GM23338 (cell line): ENCODE measurements at regions not wholly inside any gene's neighbourhood (a gene's known extent, or its start where the extent isn't known, plus 50 kb on each side); places are given as distances from the start of the nearest gene placed in this dataset.

Experiments
- CREB1 ChIP-seq: fragments of 250-450 bp; sonication (Bioruptor Pico); IDR thresholded peaks from 2 replicates; pipeline ENCODE4 v1.5.0; 2020; ENCODE audit warnings: low read depth, mild to moderate bottlenecking, moderate library complexity
- EZH2 ChIP-seq: fragments of 200-600 bp; sonication (generic); IDR thresholded peaks from one replicate; pipeline ENCODE4 v1.8.0; 2017; ENCODE audit warnings: antibody characterized with exemption, mild to moderate bottlenecking, low read depth; ENCODE audit not compliant: unreplicated experiment
- EZH2phosphoT487 ChIP-seq: fragments of 200-600 bp; sonication (generic); IDR thresholded peaks from one replicate; pipeline ENCODE4 v1.8.1; 2018; ENCODE audit warnings: antibody characterized with exemption; ENCODE audit not compliant: unreplicated experiment
- NANOG ChIP-seq: IDR thresholded peaks from 2 replicates; pipeline ENCODE4 v1.6.1; 2016; ENCODE audit warnings: antibody characterized with exemption, borderline replicate concordance
- REST ChIP-seq: IDR thresholded peaks from one replicate; pipeline ENCODE4 v1.6.1; 2018; ENCODE audit warnings: antibody characterized with exemption; ENCODE audit not compliant: unreplicated experiment
- STAT1 ChIP-seq: IDR thresholded peaks from one replicate; pipeline ENCODE4 v1.6.1; 2016; ENCODE audit warnings: antibody characterized with exemption; ENCODE audit not compliant: unreplicated experiment
- ZNF114 ChIP-seq: fragments of 250-450 bp; sonication (Bioruptor Pico); IDR thresholded peaks from 2 replicates; pipeline ENCODE4 v1.5.0; 2020; ENCODE audit warnings: mild to moderate bottlenecking, moderate library complexity
- ZNF462 ChIP-seq: fragments of 250-450 bp; sonication (Bioruptor Pico); IDR thresholded peaks from 2 replicates; pipeline ENCODE4 v1.5.0; 2020; ENCODE audit warnings: mild to moderate bottlenecking, moderate library complexity
- TF ChIP-seq, protein P1 (sequence below): IDR thresholded peaks from 2 replicates; pipeline ENCODE4 v1.6.1; 2016; ENCODE audit warnings: antibody characterized with exemption

- TF ChIP-seq ZNF462 (CRISPR knock-in tag): no peak
- no peak for TF ChIP-seq CREB1 (CRISPR knock-in tag)
- no peak for TF ChIP-seq EZH2
- no peak for TF ChIP-seq NANOG
- no peak for TF ChIP-seq EZH2phosphoT487
- TF ChIP-seq ZNF114 (CRISPR knock-in tag): no peak
- no peak for TF ChIP-seq REST
- TF ChIP-seq, protein P1, sequence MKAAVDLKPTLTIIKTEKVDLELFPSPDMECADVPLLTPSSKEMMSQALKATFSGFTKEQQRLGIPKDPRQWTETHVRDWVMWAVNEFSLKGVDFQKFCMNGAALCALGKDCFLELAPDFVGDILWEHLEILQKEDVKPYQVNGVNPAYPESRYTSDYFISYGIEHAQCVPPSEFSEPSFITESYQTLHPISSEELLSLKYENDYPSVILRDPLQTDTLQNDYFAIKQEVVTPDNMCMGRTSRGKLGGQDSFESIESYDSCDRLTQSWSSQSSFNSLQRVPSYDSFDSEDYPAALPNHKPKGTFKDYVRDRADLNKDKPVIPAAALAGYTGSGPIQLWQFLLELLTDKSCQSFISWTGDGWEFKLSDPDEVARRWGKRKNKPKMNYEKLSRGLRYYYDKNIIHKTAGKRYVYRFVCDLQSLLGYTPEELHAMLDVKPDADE: no peak
- TF ChIP-seq STAT1: no peak
Observed at GRCh38 chrX:121110536-121110935, 63.1 kb downstream of the GLUD2 start (continued).
